Aorta (tissue), 5 donors: ENCODE measurements at regions not wholly inside any gene's neighbourhood (a gene's known extent, or its start where the extent isn't known, plus 50 kb on each side); places are given as distances from the start of the nearest gene placed in this dataset.

Experiments
- ATAC-seq: fragments of 200-7000 bp; cut with Tn5 transposase; one replicate; pipeline ENCODE4 v1.9.1; 2022; ENCODE audit warnings: moderate library complexity; ENCODE audit not compliant: low FRiP score
- DNase-seq, 2 donors: peaks; one replicate each; pipeline ENCODE4 v3.0.0-alpha.2; 2020
- H3K27ac ChIP-seq, 2 donors: one replicate each; pipeline ENCODE4 v1.5.1; 2013; ENCODE audit warnings: low read length in 2 of 2, mild to moderate bottlenecking in 2 of 2, moderate library complexity in 2 of 2, control low read depth in 1 of 2, inconsistent platforms in 1 of 2, low read depth in 1 of 2
- H3K27me3 ChIP-seq, 2 donors: one replicate each; pipeline ENCODE4 v1.6.1; 2013; ENCODE audit warnings: control low read depth in 1 of 2, low read length in 1 of 2, mild to moderate bottlenecking in 1 of 2, moderate library complexity in 1 of 2; ENCODE audit not compliant: insufficient read depth in 2 of 2, control insufficient read depth in 1 of 2
- H3K36me3 ChIP-seq, 2 donors: one replicate each; pipeline ENCODE4 v1.6.1; 2013; ENCODE audit warnings: control low read depth in 1 of 2, low read length in 1 of 2, mild to moderate bottlenecking in 1 of 2; ENCODE audit not compliant: insufficient read depth in 2 of 2, control insufficient read depth in 1 of 2
- H3K4me1 ChIP-seq, 2 donors: one replicate each; pipeline ENCODE4 v1.6.1; 2013; ENCODE audit warnings: low read length in 2 of 2, control low read depth in 1 of 2, mild to moderate bottlenecking in 1 of 2, moderate library complexity in 1 of 2; ENCODE audit not compliant: insufficient read depth in 2 of 2, control insufficient read depth in 1 of 2
- H3K4me3 ChIP-seq, 2 donors: one replicate each; pipeline ENCODE4 v1.5.1; 2013; ENCODE audit warnings: low read length in 2 of 2, control low read depth in 1 of 2, mild to moderate bottlenecking in 1 of 2
- H3K9me3 ChIP-seq: one replicate; pipeline ENCODE4 v1.6.1; 2013; ENCODE audit warnings: mild to moderate bottlenecking, low read length; ENCODE audit not compliant: control insufficient read depth
- WGBS, 2 donors: extraction: QIAGEN DNeasy Blood & Tissue Kit; methylation state at CpG; one replicate each; pipeline ENCODE4 v1.1.7; 2013; 5-methylcytosine and 5-hydroxymethylcytosine counted together
- intact Hi-C, 2 donors: fragments of 100-400 bp; cut with DNase I; formaldehyde crosslinking; loops; one replicate each; pipeline versions ENCODE4 v1.14.2 to v1.15.0; 2022
- donor health status: healthy with polysubstance abuse.
- donor health status: Bipolar disorder and iron deficiency.
- donor health status: DM: no; HTN: no; CAD: no.
- donor health status: DM: no; HTN: no; CAD: no.
- donor health status: DM: yes; HTN: yes; CAD: no.

DNA sequence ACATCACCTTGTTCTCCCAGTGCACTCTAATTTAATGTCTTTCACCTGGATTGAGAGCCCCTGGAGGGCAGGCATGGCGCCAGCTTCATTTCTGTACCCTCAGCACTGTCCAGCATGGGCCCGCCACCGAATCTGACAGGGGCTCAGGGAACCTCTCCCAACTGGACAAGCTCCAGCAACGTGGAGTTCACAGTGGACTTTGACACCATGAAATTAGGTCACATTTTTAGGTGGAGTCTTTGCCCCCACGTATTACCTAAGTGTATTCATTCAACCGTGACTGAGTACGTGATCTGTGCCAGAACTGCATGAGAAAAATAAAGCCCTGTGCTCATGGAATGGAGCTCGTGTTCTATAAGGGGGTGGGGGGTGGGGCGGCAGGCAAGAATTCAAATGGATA, 94.1 kb upstream of the ATP2B2 start:
- 68 to 70% methylated on average over 9 of the region's 9 CpGs for WGBS, 2 donors
- no peak for ATAC-seq
- no peak overlapping the region for H3K4me3 ChIP-seq
- no peaks in the 10 kb centered on the region for H3K27me3 ChIP-seq
- no peak overlapping the region for H3K27ac ChIP-seq
- no peak for DNase-seq
- H3K4me1 ChIP-seq: no peaks in the 10 kb centered on the region
- intact Hi-C loops: no loop called here
- H3K9me3 ChIP-seq: no peaks in the 10 kb centered on the region
- no peaks in the 10 kb centered on the region for H3K36me3 ChIP-seq

DNA sequence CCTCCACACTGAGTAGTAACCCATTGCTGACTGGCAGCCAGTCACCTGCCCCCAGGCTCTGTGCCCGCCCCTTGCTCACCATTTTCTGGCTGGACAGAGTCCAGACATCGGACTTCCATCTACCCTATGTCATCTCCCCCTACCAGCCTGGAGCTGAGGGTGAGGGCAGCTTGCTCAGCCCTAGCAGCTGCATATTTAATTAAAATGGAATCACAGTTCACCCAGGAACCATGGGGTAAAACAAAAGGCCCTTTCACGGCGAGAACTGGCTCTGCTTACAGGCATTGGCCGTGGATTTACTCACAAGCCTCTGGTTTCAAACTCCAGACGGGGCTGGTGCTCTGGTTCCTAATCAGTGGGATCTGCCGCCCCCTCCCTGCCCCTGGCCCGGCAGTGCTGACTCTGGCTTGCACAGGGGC, 94.9 kb upstream of the ATP2B2 start:
- 22 to 34% methylated on average over 8 of the region's 8 CpGs for WGBS, 2 donors
- ATAC-seq: no peak
- intact Hi-C loops: no loop called here

DNA sequence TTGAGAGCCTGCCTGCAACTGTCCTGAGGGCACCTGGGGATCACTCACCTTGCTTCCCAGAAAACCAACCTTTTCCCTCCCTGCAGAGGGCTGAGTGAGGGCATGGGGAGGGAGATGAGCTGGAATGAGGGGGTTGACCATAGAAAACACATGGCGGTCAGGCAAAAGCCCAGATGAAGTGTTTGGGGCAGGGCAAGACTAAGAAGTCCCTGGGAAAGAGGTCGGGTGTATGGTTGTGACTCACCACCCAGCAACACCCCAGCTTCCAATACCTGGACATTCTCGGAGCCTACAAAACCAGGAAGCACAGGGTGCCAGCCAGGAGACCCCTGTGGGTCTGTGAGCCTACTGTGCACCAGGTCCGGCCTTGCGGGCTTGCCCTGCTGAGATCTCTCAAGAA, 95.3 kb upstream of the ATP2B2 start:
- H3K4me1 ChIP-seq: no peaks in the 10 kb centered on the region
- intact Hi-C loops: no loop called here
- 70 to 79% methylated on average over 5 of the region's 5 CpGs for WGBS, 2 donors
- no peak for DNase-seq
- ATAC-seq: no peak
- H3K27ac ChIP-seq: no peak overlapping the region
- no peak overlapping the region for H3K4me3 ChIP-seq
- H3K36me3 ChIP-seq: no peaks in the 10 kb centered on the region
- H3K27me3 ChIP-seq: no peaks in the 10 kb centered on the region
- H3K9me3 ChIP-seq: no peaks in the 10 kb centered on the region

More for the DNA sequence above, 94.9 kb upstream of the ATP2B2 start:
- Histone ChIP-seq H3K27ac (no peak overlapping the region), H3K4me1 (no peaks in the 10 kb centered on the region), H3K27me3 (no peaks in the 10 kb centered on the region), H3K36me3 (no peaks in the 10 kb centered on the region), H3K9me3 (no peaks in the 10 kb centered on the region), H3K4me3 (no peak overlapping the region)
- DNase-seq: no peak

- Histone ChIP-seq H3K9me3 (no peaks in the 10 kb centered on the region), H3K4me3 (no peak overlapping the region), H3K4me1 (no peaks in the 10 kb centered on the region), H3K27me3 (no peaks in the 10 kb centered on the region), H3K36me3 (no peaks in the 10 kb centered on the region), H3K27ac (no peak overlapping the region)
- DNase-seq (no peak), ATAC-seq (no peak)
- intact Hi-C loops: no loop called here
- 48 to 67% methylated on average over 6 of the region's 6 CpGs for WGBS, 2 donors
These were observed 95.9 kb upstream of the ATP2B2 start for GRCh38 chr3:10601151-10601856.

DNA sequence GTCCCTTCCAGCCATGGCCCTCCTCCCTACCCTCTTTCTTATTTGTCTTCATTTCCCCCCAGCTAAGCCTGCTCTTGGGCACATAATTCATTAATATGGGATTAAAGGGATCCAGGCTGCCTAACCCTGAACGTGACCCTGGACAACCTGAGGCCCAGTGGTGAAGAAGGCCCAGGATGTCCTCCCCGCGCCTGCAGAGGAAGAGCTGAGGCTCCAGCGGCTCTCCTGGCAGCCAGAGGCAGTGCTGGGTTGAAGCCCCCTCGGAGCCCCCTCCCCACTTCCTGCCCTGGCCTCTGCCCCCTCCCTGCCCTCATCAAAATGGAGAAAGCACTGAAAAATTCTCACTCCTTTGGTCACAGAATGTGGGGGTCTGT, 96.5 kb upstream of the ATP2B2 start:
- 49 to 66% methylated on average over 5 of the region's 5 CpGs for WGBS, 2 donors
- Histone ChIP-seq H3K4me1 (no peaks in the 10 kb centered on the region), H3K27me3 (no peaks in the 10 kb centered on the region), H3K4me3 (no peak overlapping the region), H3K9me3 (no peaks in the 10 kb centered on the region), H3K27ac (no peak overlapping the region), H3K36me3 (no peaks in the 10 kb centered on the region)
- DNase-seq (no peak), ATAC-seq (no peak)
- intact Hi-C loops: no loop called here

- no peak overlapping the region for H3K4me3 ChIP-seq
- WGBS, 2 donors: 65 to 70% methylated on average over 7 of the region's 7 CpGs
- no peaks in the 10 kb centered on the region for H3K36me3 ChIP-seq
- intact Hi-C loops: no loop called here
- H3K27ac ChIP-seq: no peak overlapping the region
- no peaks in the 10 kb centered on the region for H3K27me3 ChIP-seq
- no peak for DNase-seq
- no peaks in the 10 kb centered on the region for H3K9me3 ChIP-seq
- ATAC-seq: no peak
- H3K4me1 ChIP-seq: no peaks in the 10 kb centered on the region
These were observed 96.9 kb upstream of the ATP2B2 start for GRCh38 chr3:10602271-10602670.

DNA sequence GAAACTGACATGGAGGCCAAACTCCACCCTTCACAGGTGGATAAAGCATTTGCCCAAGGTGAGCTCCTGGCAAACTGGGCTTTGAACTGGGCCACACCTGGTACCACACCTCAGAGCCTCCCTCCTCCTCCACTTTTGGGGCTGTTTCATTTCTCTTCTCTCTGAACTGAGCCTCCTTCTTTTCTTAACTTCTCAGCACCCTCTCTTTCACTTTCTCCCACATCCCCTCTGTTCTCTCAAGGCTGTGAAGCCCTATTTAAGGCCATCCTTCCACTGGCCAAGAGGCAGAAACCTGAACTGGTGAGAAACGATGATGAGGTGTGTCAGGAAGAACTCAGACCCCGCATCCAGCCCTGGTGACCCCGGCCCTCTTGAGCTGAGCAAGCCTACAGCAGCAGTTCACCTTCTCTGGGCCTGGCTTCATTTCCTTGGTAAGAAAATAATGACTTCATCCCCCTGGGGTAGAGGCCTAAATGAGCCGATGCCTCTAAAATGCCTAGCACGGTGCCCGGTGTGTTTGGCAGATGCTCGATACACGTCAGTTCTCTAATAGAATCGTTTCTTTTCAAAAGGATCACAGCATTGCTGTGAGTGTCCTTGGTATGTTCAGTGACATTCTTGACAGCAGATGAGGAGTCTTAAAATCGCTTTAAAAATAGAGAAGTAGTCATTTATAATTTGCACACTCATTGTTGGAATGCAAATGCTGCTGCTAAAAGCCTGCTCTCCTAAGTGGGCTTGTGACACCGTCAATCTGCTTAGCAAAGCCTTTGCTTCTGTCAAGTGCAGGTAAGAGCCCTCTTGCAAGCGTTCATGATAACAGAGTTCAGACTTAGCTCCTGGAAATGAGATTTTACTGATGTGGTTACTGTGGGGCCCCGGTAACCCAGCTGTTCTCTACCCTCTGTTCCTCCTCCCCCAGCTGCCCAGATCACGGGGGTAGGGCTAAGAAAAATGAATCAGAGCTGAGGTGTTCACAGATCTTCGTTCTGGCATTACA, 97.7 kb upstream of the ATP2B2 start:
- Histone ChIP-seq H3K36me3 (no peaks in the 10 kb centered on the region), H3K4me3 (no peak overlapping the region), H3K27me3 (no peaks in the 10 kb centered on the region), H3K27ac (no peak overlapping the region), H3K9me3 (no peaks in the 10 kb centered on the region), H3K4me1 (no peaks in the 10 kb centered on the region)
- WGBS, 2 donors: 53 to 63% methylated on average over 15 of the region's 15 CpGs
- no peak for DNase-seq
- intact Hi-C loops: no loop called here
- no peak for ATAC-seq

DNA sequence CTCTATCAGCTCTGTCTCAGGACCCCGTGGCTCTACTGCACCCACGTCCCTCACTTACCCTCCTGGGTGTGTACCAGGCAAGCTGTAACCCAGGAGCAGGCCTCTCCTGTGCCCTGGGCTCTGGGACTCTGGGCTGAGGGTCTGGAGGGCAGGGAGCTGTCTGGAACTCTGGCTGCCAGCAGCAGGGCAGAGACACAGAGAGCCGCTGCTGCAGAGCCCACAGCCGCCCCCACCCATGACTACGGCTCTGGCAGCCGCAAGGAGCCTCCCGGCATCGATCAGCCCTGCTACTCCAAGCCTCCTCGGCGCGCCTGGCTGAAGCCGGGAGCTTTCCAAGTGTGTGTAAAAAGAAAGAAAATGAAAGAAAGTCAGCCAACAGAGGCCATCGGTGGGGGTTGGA, 103.7 kb upstream of the ATP2B2 start:
- no peak for DNase-seq
- 38 to 45% methylated on average over 13 of the region's 13 CpGs for WGBS, 2 donors
- no peaks in the 10 kb centered on the region for H3K36me3 ChIP-seq
- no peak for ATAC-seq
- no peak overlapping the region for H3K27ac ChIP-seq
- intact Hi-C loops: no loop called here
- peaks cover 3% of the 10 kb centered on the region for H3K9me3 ChIP-seq
- no peaks in the 10 kb centered on the region for H3K4me1 ChIP-seq
- no peaks in the 10 kb centered on the region for H3K27me3 ChIP-seq
- H3K4me3 ChIP-seq: no peak overlapping the region

GRCh38 chr3:10614168-10614567, 108.8 kb upstream of the ATP2B2 start:
- Histone ChIP-seq H3K36me3 (no peaks in the 10 kb centered on the region), H3K4me3 (no peak overlapping the region), H3K9me3 (peaks cover 3% of the 10 kb centered on the region), H3K27me3 (no peaks in the 10 kb centered on the region), H3K27ac (no peak overlapping the region), H3K4me1 (no peaks in the 10 kb centered on the region)
- WGBS, 2 donors: 51 to 59% methylated on average over 7 of the region's 7 CpGs
- intact Hi-C loops: no loop called here
- no peak for DNase-seq
- no peak for ATAC-seq
